ENCODE measurements at regions not wholly inside any gene's neighbourhood (a gene's known extent, or its start where the extent isn't known, plus 50 kb on each side); places are given as distances from the start of the nearest gene placed in this dataset.

- H3K36me3 ChIP-seq (ENCODE audit: insufficient read depth, low read length), result no peaks in the 10 kb centered on the region
- H3K9me2 ChIP-seq (replicated peaks; ENCODE audit: insufficient read depth, low read length), result no peaks in the 10 kb centered on the region
- H3K9me3 ChIP-seq (ENCODE audit: low read length), result no peaks in the 10 kb centered on the region
- H3K27me3 ChIP-seq (ENCODE audit: low read length), result 0 out of 2 replicates have a peak, but pooled peaks cover 3% of the 10 kb centered on the region
- no peak overlapping the region for H3K4me2 ChIP-seq (ENCODE audit: low read depth, low read length, poor library complexity, severe bottlenecking)
- no peak for DNase-seq
- no peaks in the 10 kb centered on the region for H4K20me1 ChIP-seq (ENCODE audit: insufficient read depth, low read depth, low read length)
- H3K79me2 ChIP-seq (ENCODE audit: low read length), result no peaks in the 10 kb centered on the region
- no peak overlapping the region for H2AFZ ChIP-seq (ENCODE audit: low read length)
- no peak overlapping the region for H3K4me3 ChIP-seq (ENCODE audit: low read length)
- no peak overlapping the region for H3K9ac ChIP-seq (ENCODE audit: low read length)
- H3K27ac ChIP-seq (ENCODE audit: low read length), result no peak overlapping the region
- H3K4me1 ChIP-seq (ENCODE audit: low read length), result no peaks in the 10 kb centered on the region
Measured at GRCh38 chr5:128750155-128750554, 212.1 kb upstream of the FBN2 start.

- Histone ChIP-seq H3K79me2 (ENCODE audit: low read length) (no peaks in the 10 kb centered on the region), H3K27ac (ENCODE audit: low read length) (no peak overlapping the region), H3K27me3 (ENCODE audit: low read length) (no peaks in the 10 kb centered on the region), H3K4me3 (ENCODE audit: low read length) (no peak overlapping the region), H3K4me2 (ENCODE audit: low read depth, low read length, poor library complexity, severe bottlenecking) (no peak overlapping the region), H2AFZ (ENCODE audit: low read length) (no peak overlapping the region), H3K36me3 (ENCODE audit: insufficient read depth, low read length) (no peaks in the 10 kb centered on the region), H3K9me2 (replicated peaks; ENCODE audit: insufficient read depth, low read length) (no peaks in the 10 kb centered on the region), H3K4me1 (ENCODE audit: low read length) (no peaks in the 10 kb centered on the region), H3K9me3 (ENCODE audit: low read length) (no peaks in the 10 kb centered on the region), H4K20me1 (ENCODE audit: insufficient read depth, low read depth, low read length) (no peaks in the 10 kb centered on the region), H3K9ac (ENCODE audit: low read length) (no peak overlapping the region)
- DNase-seq, result no peak
Measured at GRCh38 chr5:128757196-128757959, 207.9 kb upstream of the SLC27A6 start.

GRCh38 chr5:128762661-128763306 lies 202.5 kb upstream of the SLC27A6 start:
- DNase-seq, result no peak
- Histone ChIP-seq H3K4me2 (ENCODE audit: low read depth, low read length, poor library complexity, severe bottlenecking) (no peak overlapping the region), H4K20me1 (ENCODE audit: insufficient read depth, low read depth, low read length) (no peaks in the 10 kb centered on the region), H3K79me2 (ENCODE audit: low read length) (no peaks in the 10 kb centered on the region), H3K4me3 (ENCODE audit: low read length) (no peak overlapping the region), H3K27me3 (ENCODE audit: low read length) (no peaks in the 10 kb centered on the region), H2AFZ (ENCODE audit: low read length) (no peak overlapping the region), H3K36me3 (ENCODE audit: insufficient read depth, low read length) (no peaks in the 10 kb centered on the region), H3K9me2 (replicated peaks; ENCODE audit: insufficient read depth, low read length) (no peaks in the 10 kb centered on the region), H3K9me3 (ENCODE audit: low read length) (no peaks in the 10 kb centered on the region), H3K4me1 (ENCODE audit: low read length) (no peaks in the 10 kb centered on the region), H3K9ac (ENCODE audit: low read length) (no peak overlapping the region), H3K27ac (ENCODE audit: low read length) (no peak overlapping the region)

GRCh38 chr5:128763321-128763720 lies 202.0 kb upstream of the SLC27A6 start:
- Histone ChIP-seq H3K36me3 (ENCODE audit: insufficient read depth, low read length) (no peaks in the 10 kb centered on the region), H3K4me3 (ENCODE audit: low read length) (no peak overlapping the region), H2AFZ (ENCODE audit: low read length) (no peak overlapping the region), H3K4me2 (ENCODE audit: low read depth, low read length, poor library complexity, severe bottlenecking) (no peak overlapping the region), H3K27me3 (ENCODE audit: low read length) (no peaks in the 10 kb centered on the region), H3K79me2 (ENCODE audit: low read length) (no peaks in the 10 kb centered on the region), H3K9ac (ENCODE audit: low read length) (no peak overlapping the region), H3K9me3 (ENCODE audit: low read length) (no peaks in the 10 kb centered on the region), H3K9me2 (replicated peaks; ENCODE audit: insufficient read depth, low read length) (no peaks in the 10 kb centered on the region), H4K20me1 (ENCODE audit: insufficient read depth, low read depth, low read length) (no peaks in the 10 kb centered on the region), H3K27ac (ENCODE audit: low read length) (no peak overlapping the region), H3K4me1 (ENCODE audit: low read length) (no peaks in the 10 kb centered on the region)
- DNase-seq, result no peak

- no peaks in the 10 kb centered on the region for H3K79me2 ChIP-seq (ENCODE audit: low read length)
Measured at GRCh38 chr5:128764601-128765310, 200.5 kb upstream of the SLC27A6 start.

GRCh38 chr5:128765448-128766061 lies 199.7 kb upstream of the SLC27A6 start:
- no peak for DNase-seq
- no peaks in the 10 kb centered on the region for H3K27me3 ChIP-seq (ENCODE audit: low read length)
- no peaks in the 10 kb centered on the region for H3K9me2 ChIP-seq (replicated peaks; ENCODE audit: insufficient read depth, low read length)
- no peaks in the 10 kb centered on the region for H3K9me3 ChIP-seq (ENCODE audit: low read length)
- no peaks in the 10 kb centered on the region for H3K36me3 ChIP-seq (ENCODE audit: insufficient read depth, low read length)
- no peak overlapping the region for H3K4me3 ChIP-seq (ENCODE audit: low read length)
- no peak overlapping the region for H3K9ac ChIP-seq (ENCODE audit: low read length)
- H4K20me1 ChIP-seq (ENCODE audit: insufficient read depth, low read depth, low read length), result no peaks in the 10 kb centered on the region
- no peaks in the 10 kb centered on the region for H3K4me1 ChIP-seq (ENCODE audit: low read length)
- no peaks in the 10 kb centered on the region for H3K79me2 ChIP-seq (ENCODE audit: low read length)
- no peak overlapping the region for H3K4me2 ChIP-seq (ENCODE audit: low read depth, low read length, poor library complexity, severe bottlenecking)
- H2AFZ ChIP-seq (ENCODE audit: low read length), result no peak overlapping the region
- no peak overlapping the region for H3K27ac ChIP-seq (ENCODE audit: low read length)

More at GRCh38 chr5:128764601-128765310, 200.5 kb upstream of the SLC27A6 start:
- no peak overlapping the region for H3K9ac ChIP-seq (ENCODE audit: low read length)
- H3K9me3 ChIP-seq (ENCODE audit: low read length), result no peaks in the 10 kb centered on the region
- H2AFZ ChIP-seq (ENCODE audit: low read length), result no peak overlapping the region
- H3K27ac ChIP-seq (ENCODE audit: low read length), result no peak overlapping the region
- H3K4me3 ChIP-seq (ENCODE audit: low read length), result no peak overlapping the region
- H3K36me3 ChIP-seq (ENCODE audit: insufficient read depth, low read length), result no peaks in the 10 kb centered on the region
- H3K4me1 ChIP-seq (ENCODE audit: low read length), result no peaks in the 10 kb centered on the region
- H3K27me3 ChIP-seq (ENCODE audit: low read length), result no peaks in the 10 kb centered on the region
- H4K20me1 ChIP-seq (ENCODE audit: insufficient read depth, low read depth, low read length), result no peaks in the 10 kb centered on the region
- no peaks in the 10 kb centered on the region for H3K9me2 ChIP-seq (replicated peaks; ENCODE audit: insufficient read depth, low read length)
- H3K4me2 ChIP-seq (ENCODE audit: low read depth, low read length, poor library complexity, severe bottlenecking), result no peak overlapping the region
- DNase-seq, result no peak

GRCh38 chr5:128766406-128766805 lies 198.9 kb upstream of the SLC27A6 start:
- Histone ChIP-seq H3K27ac (ENCODE audit: low read length) (no peak overlapping the region), H3K9me2 (replicated peaks; ENCODE audit: insufficient read depth, low read length) (no peaks in the 10 kb centered on the region), H3K9me3 (ENCODE audit: low read length) (no peaks in the 10 kb centered on the region), H3K27me3 (ENCODE audit: low read length) (no peaks in the 10 kb centered on the region), H3K4me1 (ENCODE audit: low read length) (no peaks in the 10 kb centered on the region), H3K4me2 (ENCODE audit: low read depth, low read length, poor library complexity, severe bottlenecking) (no peak overlapping the region), H2AFZ (ENCODE audit: low read length) (no peak overlapping the region), H3K36me3 (ENCODE audit: insufficient read depth, low read length) (no peaks in the 10 kb centered on the region), H3K9ac (ENCODE audit: low read length) (no peak overlapping the region), H3K4me3 (ENCODE audit: low read length) (no peak overlapping the region), H3K79me2 (ENCODE audit: low read length) (no peaks in the 10 kb centered on the region), H4K20me1 (ENCODE audit: insufficient read depth, low read depth, low read length) (no peaks in the 10 kb centered on the region)
- DNase-seq, result no peak

GRCh38 chr5:128770907-128771306 lies 194.4 kb upstream of the SLC27A6 start:
- peak; percentile 25 for DNase-seq
- Histone ChIP-seq H3K27me3 (ENCODE audit: low read length) (no peaks in the 10 kb centered on the region), H3K4me1 (ENCODE audit: low read length) (no peaks in the 10 kb centered on the region), H3K27ac (ENCODE audit: low read length) (no peak overlapping the region), H4K20me1 (ENCODE audit: insufficient read depth, low read depth, low read length) (no peaks in the 10 kb centered on the region), H3K79me2 (ENCODE audit: low read length) (no peaks in the 10 kb centered on the region), H3K4me2 (ENCODE audit: low read depth, low read length, poor library complexity, severe bottlenecking) (no peak overlapping the region), H3K4me3 (ENCODE audit: low read length) (no peak overlapping the region), H3K36me3 (ENCODE audit: insufficient read depth, low read length) (no peaks in the 10 kb centered on the region), H3K9me3 (ENCODE audit: low read length) (no peaks in the 10 kb centered on the region), H3K9me2 (replicated peaks; ENCODE audit: insufficient read depth, low read length) (no peaks in the 10 kb centered on the region), H2AFZ (ENCODE audit: low read length) (no peak overlapping the region), H3K9ac (ENCODE audit: low read length) (no peak overlapping the region)
